ENCODE measurements at regions not wholly inside any gene's neighbourhood (a gene's known extent, or its start where the extent isn't known, plus 50 kb on each side); places are given as distances from the start of the nearest gene placed in this dataset.

GRCh38 chr10:59553162-59553900 is 156.3 kb downstream of the SLC16A9 start:
- DNase-seq (ENCODE audit: low read depth): no peak

GRCh38 chr10:59550061-59550460 is 159.6 kb downstream of the SLC16A9 start:
- DNase-seq (ENCODE audit: low read depth): no peak

- no peak for DNase-seq (ENCODE audit: low read depth)
These were observed 171.0 kb downstream of the SLC16A9 start for GRCh38 chr10:59538623-59539022.

GRCh38 chr10:59537501-59537900 is 172.1 kb downstream of the SLC16A9 start:
- no peak for DNase-seq (ENCODE audit: low read depth)

GRCh38 chr10:59536167-59537014 is 173.3 kb downstream of the SLC16A9 start:
- DNase-seq (ENCODE audit: low read depth): peak; percentile 73

GRCh38 chr10:59524348-59524747 is 162.0 kb upstream of the FAM13C start:
- no peak for DNase-seq (ENCODE audit: low read depth)

GRCh38 chr10:59523851-59524250 is 161.5 kb upstream of the FAM13C start:
- DNase-seq (ENCODE audit: low read depth): no peak

GRCh38 chr10:59517996-59518395 is 155.6 kb upstream of the FAM13C start:
- no peak for DNase-seq (ENCODE audit: low read depth)

- no peak for DNase-seq (ENCODE audit: low read depth)
These were observed 155.1 kb upstream of the FAM13C start for GRCh38 chr10:59517341-59517899.

- DNase-seq (ENCODE audit: low read depth): no peak
These were observed 151.2 kb upstream of the FAM13C start for GRCh38 chr10:59513558-59513957.

- no peak for DNase-seq (ENCODE audit: low read depth)
These were observed 150.6 kb upstream of the FAM13C start for GRCh38 chr10:59512951-59513350.

- DNase-seq (ENCODE audit: low read depth): no peak
These were observed 146.6 kb upstream of the FAM13C start for GRCh38 chr10:59508956-59509355.

GRCh38 chr10:59508296-59508695 is 145.9 kb upstream of the FAM13C start:
- no peak for DNase-seq (ENCODE audit: low read depth)

GRCh38 chr10:59505926-59506325 is 143.6 kb upstream of the FAM13C start:
- no peak for DNase-seq (ENCODE audit: low read depth)

- no peak for DNase-seq (ENCODE audit: low read depth)
These were observed 137.1 kb upstream of the FAM13C start for GRCh38 chr10:59499460-59499859.

GRCh38 chr10:59493017-59493416 is 130.7 kb upstream of the FAM13C start:
- DNase-seq (ENCODE audit: low read depth): no peak

- DNase-seq (ENCODE audit: low read depth): no peak
These were observed 117.1 kb upstream of the FAM13C start for GRCh38 chr10:59479426-59479825.

- no peak for DNase-seq (ENCODE audit: low read depth)
These were observed 108.2 kb upstream of the FAM13C start for GRCh38 chr10:59470570-59470969.

GRCh38 chr10:59465088-59465487 is 102.7 kb upstream of the FAM13C start:
- DNase-seq (ENCODE audit: low read depth): peak; percentile 13

GRCh38 chr10:59464483-59464882 is 102.1 kb upstream of the FAM13C start:
- DNase-seq (ENCODE audit: low read depth): no peak

- no peak for DNase-seq (ENCODE audit: low read depth)
These were observed 101.6 kb upstream of the FAM13C start for GRCh38 chr10:59463909-59464308.

- DNase-seq (ENCODE audit: low read depth): no peak
These were observed 98.3 kb upstream of the FAM13C start for GRCh38 chr10:59460601-59461000.

- DNase-seq (ENCODE audit: low read depth): no peak
These were observed 93.8 kb upstream of the FAM13C start for GRCh38 chr10:59456199-59456598.

All from GM04504 (cell line).